Heart left ventricle (tissue), 16 donors: ENCODE measurements at regions not wholly inside any gene's neighbourhood (a gene's known extent, or its start where the extent isn't known, plus 50 kb on each side); places are given as distances from the start of the nearest gene placed in this dataset.

Source experiments
- ATAC-seq, 4 donors: fragments of 200-7000 bp; cut with Tn5 transposase; one replicate each; pipeline ENCODE4 v1.9.1; 2020 to 2022; ENCODE audit warnings: moderate library complexity in 4 of 4, mild to moderate bottlenecking in 3 of 4, moderate number of reproducible peaks in 1 of 4
- DNase-seq, 5 donors: peaks; one replicate each; pipeline ENCODE4 v3.0.0-alpha.2; 2020
- H3K27ac ChIP-seq, 12 donors: fragments of 200-600 bp; sonication (generic) in 4 of 12; one replicate each; pipeline versions ENCODE4 v1.5.0 to v1.8.0; 2016 to 2022; ENCODE audit warnings: mild to moderate bottlenecking in 2 of 12
- H3K27me3 ChIP-seq, 9 donors: fragments of 200-600 bp; sonication (generic) in 2 of 9; one replicate each; pipeline versions ENCODE4 v1.5.1 to v1.8.0; 2016 to 2022; ENCODE audit warnings: mild to moderate bottlenecking in 3 of 9
- H3K36me3 ChIP-seq, 9 donors: fragments of 200-600 bp; sonication (generic) in 2 of 9; one replicate each; pipeline versions ENCODE4 v1.5.0 to v1.8.0; 2018 to 2022; ENCODE audit warnings: mild to moderate bottlenecking in 2 of 9
- H3K4me1 ChIP-seq, 12 donors: fragments of 200-600 bp; sonication (generic) in 4 of 12; one replicate each; pipeline versions ENCODE4 v1.5.0 to v1.8.0; 2016 to 2022; ENCODE audit warnings: mild to moderate bottlenecking in 3 of 12
- H3K4me3 ChIP-seq, 12 donors: fragments of 200-600 bp; sonication (generic) in 4 of 12; one replicate each; pipeline versions ENCODE4 v1.5.0 to v1.8.0; 2017 to 2022; ENCODE audit warnings: mild to moderate bottlenecking in 9 of 12, moderate library complexity in 4 of 12
- H3K9me3 ChIP-seq, 12 donors: fragments of 200-600 bp; sonication (generic) in 4 of 12; one replicate each; pipeline versions ENCODE4 v1.5.0 to v1.8.0; 2016 to 2022; ENCODE audit warnings: mild to moderate bottlenecking in 1 of 12
- CTCF ChIP-seq, 12 donors: fragments of 200-600 bp; sonication (generic) in 4 of 12; IDR thresholded peaks; one replicate each; pipeline versions ENCODE4 v1.5.0 to v1.8.0; 2018 to 2022; ENCODE audit warnings: antibody characterized with exemption in 12 of 12, mild to moderate bottlenecking in 5 of 12
- POLR2A ChIP-seq, 2 donors: fragments of 450-650 bp; IDR thresholded peaks; one replicate each; pipeline ENCODE4 v1.6.1; 2017; ENCODE audit warnings: antibody characterized with exemption in 2 of 2, mild to moderate bottlenecking in 2 of 2, moderate library complexity in 2 of 2
- WGBS, 4 donors: extraction: QIAGEN DNeasy Blood & Tissue Kit in 2 of 4; methylation state at CpG; one replicate each; pipeline versions ENCODE4 v1.1.5 to v1.1.7; 2013 to 2018; 5-methylcytosine and 5-hydroxymethylcytosine counted together
- intact Hi-C, 10 donors: fragments of 100-400 bp; cut with DNase I; formaldehyde crosslinking; loops; one replicate each; pipeline versions ENCODE4 v1.11.1 to v1.14.2; 2022
- donor health status: ischemic (EF 13 %, LVEDD 7.1; RV severe dilation, severe dysfunction).
- donor health status: healthy with polysubstance abuse.
- donor health status: DM: no; HTN: yes; CAD: no.
- donor health status: DM: no; HTN: no; CAD: no.
- donor health status: ischemic (EF 25% LVEDD 6.9; RV normal size, moderate dysfunction).
- donor health status: ischemic (EF 25% LVEDD 5.7; RV mildly dilated, moderate dysfunction).
- donor health status: healthy.
- donor health status: DM: yes; HTN: yes; CAD: no.
- donor health status: ischemic (EF 35%, LVEDD 5.7; RV mildly dilated, moderate dysfunction).
- donor health status: nonischemic (EF 11% LVEDD 7.7; RV severe dilation, severe dysfunction).
- donor health status: DM: yes; HTN: yes; CAD: no.
- donor health status: PGD.
- donor health status: ischemic (EF 29% LVEDD 5.4; RV normal size, mild dysfunction).
- donor health status: nonischemic (EF 23%, LVEDD 6.1; RV moderate dilation, normal function).

DNA sequence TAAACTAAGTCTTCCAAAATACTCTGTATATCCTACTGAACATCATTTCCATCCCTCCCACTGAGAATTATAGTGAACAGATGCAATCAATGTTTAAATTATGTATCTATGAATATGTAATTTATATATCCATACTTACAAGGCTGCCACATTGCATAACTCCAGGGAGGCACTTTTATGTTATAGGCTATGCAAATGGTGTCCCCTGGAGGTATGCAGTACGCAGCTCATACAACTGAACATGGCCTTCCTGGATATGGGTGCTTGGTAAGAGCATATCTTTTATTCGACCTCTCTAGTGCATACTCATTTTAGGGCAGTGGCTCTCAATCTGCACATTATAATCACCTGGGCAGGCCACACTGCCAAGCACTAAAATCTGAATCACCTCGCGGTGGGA lies 127.3 kb downstream of the BANF2 start:
- DNase-seq (no peak), ATAC-seq (no peak)
- Histone ChIP-seq H3K27me3 (no peaks in the 10 kb centered on the region), H3K9me3 (no peaks in the 10 kb centered on the region), H3K36me3 (no peaks in the 10 kb centered on the region), H3K4me3 (no peak overlapping the region), H3K27ac (no peak overlapping the region), H3K4me1 (peaks cover 0 to 20% (median 10%) of the 10 kb centered on the region in 12 donors)
- TF ChIP-seq CTCF (IDR thresholded peaks at IDR 0.05) = no peak
- no peak for TF ChIP-seq POLR2A (IDR thresholded peaks at IDR 0.05)
- WGBS, 4 donors = 80 to 97% (median 93%) methylated on average over 4 of the region's 4 CpGs
- intact Hi-C loops = no loop called here

GRCh38 chr20:17825960-17826843 lies 126.4 kb downstream of the BANF2 start:
- TF ChIP-seq POLR2A (IDR thresholded peaks at IDR 0.05) (no peak), CTCF (IDR thresholded peaks at IDR 0.05) (no peak)
- Histone ChIP-seq H3K27me3 (no peaks in the 10 kb centered on the region), H3K27ac (peak overlapping the region in 9 of 12 donors; percentile 27 to 77 (median 68)), H3K36me3 (no peaks in the 10 kb centered on the region), H3K9me3 (no peaks in the 10 kb centered on the region), H3K4me3 (no peak overlapping the region), H3K4me1 (peaks cover 0 to 26% (median 10%) of the 10 kb centered on the region in 12 donors)
- intact Hi-C loops = no loop called here
- WGBS, 4 donors = 87 to 93% (median 90%) methylated on average over 8 of the region's 8 CpGs
- DNase-seq (peak in 1 of 5 donors; percentile 12), ATAC-seq (no peak)

- DNase-seq (peak in 4 of 5 donors; percentile 36 to 66 (median 53)), ATAC-seq (peak; percentile 60 to 84 (median 76))
- H3K4me1 ChIP-seq = peaks cover 0 to 26% (median 10%) of the 10 kb centered on the region in 12 donors
- TF ChIP-seq CTCF (IDR thresholded peaks at IDR 0.05) = no peak
- no peak for TF ChIP-seq POLR2A (IDR thresholded peaks at IDR 0.05)
- H3K27ac ChIP-seq = peak overlapping the region; percentile 6 to 77 (median 56)
- WGBS, 4 donors = 47 to 50% (median 48%) methylated on average over 15 of the region's 15 CpGs
- H3K27me3 ChIP-seq = no peaks in the 10 kb centered on the region
- H3K36me3 ChIP-seq = no peaks in the 10 kb centered on the region
- intact Hi-C loops = no loop called here
- no peak overlapping the region for H3K4me3 ChIP-seq
- no peaks in the 10 kb centered on the region for H3K9me3 ChIP-seq
Measured at GRCh38 chr20:17825252-17825959, 125.6 kb downstream of the BANF2 start.

DNA sequence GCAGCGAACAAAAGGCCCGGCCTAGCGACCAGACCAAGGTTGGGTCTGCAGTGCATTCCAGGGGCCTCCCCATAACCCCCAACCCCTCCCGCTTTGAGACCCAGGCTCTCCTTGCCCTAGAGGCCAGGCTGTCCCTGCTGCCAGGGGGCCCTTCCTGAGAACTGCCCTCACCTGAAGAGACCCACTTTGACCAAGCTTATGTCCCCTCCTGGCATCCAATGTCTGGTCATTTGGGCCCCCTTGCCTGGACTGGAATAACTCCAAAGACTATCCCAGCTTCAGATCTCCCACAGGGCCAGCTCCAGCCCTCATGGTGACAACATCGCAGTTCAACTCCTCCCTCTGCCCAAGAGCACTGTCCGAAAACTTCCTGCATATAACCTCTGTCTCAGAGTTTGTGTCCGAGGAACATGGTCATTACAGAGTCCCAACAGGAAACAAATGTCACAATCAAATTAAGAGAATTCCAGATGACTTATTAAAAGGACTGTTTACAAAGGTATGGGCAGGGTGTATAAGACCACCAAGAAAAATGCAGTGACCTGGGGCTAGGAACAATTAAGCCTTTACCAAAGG lies 125.0 kb downstream of the BANF2 start:
- H3K4me3 ChIP-seq = no peak overlapping the region
- intact Hi-C loops = no loop called here
- H3K9me3 ChIP-seq = peaks cover 0 to under 1% (median 0%) of the 10 kb centered on the region in 12 donors
- DNase-seq (peak in 1 of 5 donors; percentile 39), ATAC-seq (peak; percentile 7 to 67 (median 37))
- H3K4me1 ChIP-seq = peaks cover 0 to 26% (median 10%) of the 10 kb centered on the region in 12 donors
- peak overlapping the region; percentile 6 to 77 (median 56) for H3K27ac ChIP-seq
- no peaks in the 10 kb centered on the region for H3K27me3 ChIP-seq
- WGBS, 4 donors = 67 to 78% (median 74%) methylated on average over 7 of the region's 7 CpGs
- TF ChIP-seq CTCF (IDR thresholded peaks at IDR 0.05) (no peak), POLR2A (IDR thresholded peaks at IDR 0.05) (no peak)
- no peaks in the 10 kb centered on the region for H3K36me3 ChIP-seq
